HG02970 (cell line): ENCODE measurements at regions not wholly inside any gene's neighbourhood (a gene's known extent, or its start where the extent isn't known, plus 50 kb on each side); places are given as distances from the start of the nearest gene placed in this dataset.

ENCODE experiments used
- ATAC-seq: cut with Tn5 transposase; IDR thresholded peaks from one replicate; pipeline ENCODE4 v1.9.1; 2021; ENCODE audit warnings: mild to moderate bottlenecking, moderate library complexity, moderate number of reproducible peaks; ENCODE audit not compliant: unreplicated experiment, low FRiP score

- ATAC-seq, result no peak
Measured at GRCh38 chr2:3138621-3139020, 239.0 kb downstream of the EIPR1 start.

- no peak for ATAC-seq
Measured at GRCh38 chr2:3137651-3138300, 239.8 kb downstream of the EIPR1 start.

GRCh38 chr2:3135676-3136075 is 241.9 kb downstream of the EIPR1 start:
- ATAC-seq, result no peak

- ATAC-seq, result no peak
Measured at GRCh38 chr2:3134026-3134571, 243.5 kb downstream of the EIPR1 start.

- no peak for ATAC-seq
Measured at GRCh38 chr2:3132966-3133365, 244.7 kb downstream of the EIPR1 start.

- no peak for ATAC-seq
Measured at GRCh38 chr2:3132466-3132865, 245.2 kb downstream of the EIPR1 start.

- ATAC-seq, result no peak
Measured at GRCh38 chr2:3131636-3132326, 245.8 kb downstream of the EIPR1 start.

GRCh38 chr2:3130889-3131635 is 246.6 kb downstream of the EIPR1 start:
- no peak for ATAC-seq

GRCh38 chr2:3130444-3130843 is 247.2 kb downstream of the EIPR1 start:
- ATAC-seq, result no peak

- ATAC-seq, result no peak
Measured at GRCh38 chr2:3129867-3130266, 247.8 kb downstream of the EIPR1 start.

- ATAC-seq, result no peak
Measured at GRCh38 chr2:3128786-3129185, 248.8 kb downstream of the EIPR1 start.

- no peak for ATAC-seq
Measured at GRCh38 chr2:3127710-3128109, 249.9 kb downstream of the EIPR1 start.

- no peak for ATAC-seq
Measured at GRCh38 chr2:3126911-3127621, 250.6 kb downstream of the EIPR1 start.

GRCh38 chr2:3126171-3126910 is 251.3 kb downstream of the EIPR1 start:
- ATAC-seq, result no peak

GRCh38 chr2:3125761-3126130 is 251.9 kb downstream of the EIPR1 start:
- no peak for ATAC-seq

- no peak for ATAC-seq
Measured at GRCh38 chr2:3125001-3125760, 252.4 kb downstream of the EIPR1 start.

GRCh38 chr2:3122525-3122924 is 255.1 kb downstream of the EIPR1 start:
- no peak for ATAC-seq

- ATAC-seq, result no peak
Measured at GRCh38 chr2:3121601-3122000, 256.0 kb downstream of the EIPR1 start.

- ATAC-seq, result no peak
Measured at GRCh38 chr2:3117650-3118216, 259.9 kb downstream of the EIPR1 start.
